ENCODE measurements at regions not wholly inside any gene's neighbourhood (a gene's known extent, or its start where the extent isn't known, plus 50 kb on each side); places are given as distances from the start of the nearest gene placed in this dataset.
"Not testable (repeated sequence)": the region's sequence is repeated elsewhere in the genome, so short reads cannot be mapped to it uniquely, and the experiment has no call there.

- no CpG with 5 or more reads among the region's 8 CpGs for WGBS
- DNase-seq; H3K27me3 ChIP-seq (ENCODE audit: control insufficient read depth, insufficient read depth); H3K9me3 ChIP-seq (ENCODE audit: control insufficient read depth, low read length); H3K4me1 ChIP-seq (ENCODE audit: control insufficient read depth, insufficient read depth, low read length); ATAC-seq; H3K4me3 ChIP-seq (ENCODE audit: low read length); H3K27ac ChIP-seq (ENCODE audit: low read length); intact Hi-C loops (cut with DNase I): not testable (repeated sequence)
Observed at GRCh38 chr9:66713552-66713951, 187.0 kb upstream of the ZNF658 start.

DNA sequence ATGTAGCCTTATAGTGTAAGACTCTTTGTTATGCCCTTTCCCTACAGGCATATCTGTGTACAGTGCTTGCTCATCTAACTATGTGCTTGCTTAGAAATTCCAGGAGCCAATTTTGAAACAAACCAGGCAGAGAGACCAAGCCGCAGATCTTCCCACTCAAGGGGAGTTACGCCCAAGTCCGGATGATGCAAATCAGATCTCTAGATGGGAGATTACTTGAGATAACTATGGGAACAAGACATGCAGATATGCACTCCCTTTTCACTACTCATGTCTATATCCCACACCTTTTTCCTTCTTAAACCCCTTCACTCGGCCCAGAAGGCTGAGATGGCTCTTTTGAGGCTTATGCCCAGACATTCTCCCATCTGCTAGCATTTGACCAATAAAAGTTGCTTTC is 179.7 kb upstream of the ZNF658 start:
- DNase-seq; H3K27ac ChIP-seq (ENCODE audit: low read length); ATAC-seq; H3K27me3 ChIP-seq (ENCODE audit: control insufficient read depth, insufficient read depth); H3K9me3 ChIP-seq (ENCODE audit: control insufficient read depth, low read length); H3K4me1 ChIP-seq (ENCODE audit: control insufficient read depth, insufficient read depth, low read length); intact Hi-C loops (cut with DNase I); H3K4me3 ChIP-seq (ENCODE audit: low read length): not testable (repeated sequence)
- WGBS, result no CpG with 5 or more reads among the region's 4 CpGs

GRCh38 chr9:66727540-66727939 is 173.0 kb upstream of the ZNF658 start:
- H3K4me1 ChIP-seq (ENCODE audit: control insufficient read depth, insufficient read depth, low read length); ATAC-seq; H3K9me3 ChIP-seq (ENCODE audit: control insufficient read depth, low read length); H3K4me3 ChIP-seq (ENCODE audit: low read length); H3K27me3 ChIP-seq (ENCODE audit: control insufficient read depth, insufficient read depth); intact Hi-C loops (cut with DNase I); DNase-seq; H3K27ac ChIP-seq (ENCODE audit: low read length): not testable (repeated sequence)

DNA sequence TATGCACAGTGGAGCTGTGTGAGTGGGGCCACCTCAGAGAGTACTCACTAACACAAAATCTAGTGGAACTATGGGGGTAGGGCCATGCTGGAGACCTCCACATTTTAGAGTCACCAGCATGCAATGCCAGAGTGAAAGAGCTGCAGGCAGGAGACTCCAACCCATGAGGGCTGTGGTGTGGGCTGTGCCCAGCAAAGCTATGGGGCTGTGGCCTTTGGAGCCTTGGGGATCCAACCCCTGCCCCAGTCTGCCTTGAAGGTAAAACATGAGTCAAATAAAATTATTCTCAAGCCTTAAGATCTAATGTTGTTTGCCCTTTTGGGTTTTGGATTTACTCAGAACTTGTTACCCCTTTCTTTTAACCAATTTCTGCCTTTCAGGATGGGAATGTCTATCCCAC is 163.8 kb upstream of the ZNF658 start:
- DNase-seq, result peak in 1 of 3 donors; percentile 2
- H3K27ac ChIP-seq (ENCODE audit: low read length); ATAC-seq: not testable (repeated sequence)

DNA sequence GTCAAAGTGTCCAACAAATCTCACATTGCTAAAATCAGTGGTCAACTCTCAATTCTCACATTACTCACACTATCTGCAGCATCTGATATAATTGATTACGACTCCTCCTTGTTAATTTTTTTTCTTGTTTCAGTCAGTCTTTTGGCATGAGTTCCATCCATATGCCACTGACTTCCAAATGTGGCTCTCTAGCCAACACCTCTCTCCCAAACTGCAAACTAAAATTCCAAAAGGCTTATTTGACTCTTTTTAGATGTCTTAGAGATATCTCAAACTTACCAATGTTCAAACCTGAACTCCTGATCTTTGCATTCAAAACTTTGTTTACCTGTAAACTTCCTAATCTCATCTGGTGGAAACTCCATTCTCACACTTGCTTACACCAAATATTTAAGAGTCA is 162.1 kb upstream of the ZNF658 start:
- H3K27ac ChIP-seq (ENCODE audit: low read length); H3K4me1 ChIP-seq (ENCODE audit: control insufficient read depth, insufficient read depth, low read length); H3K4me3 ChIP-seq (ENCODE audit: low read length); intact Hi-C loops (cut with DNase I); ATAC-seq; H3K27me3 ChIP-seq (ENCODE audit: control insufficient read depth, insufficient read depth); H3K9me3 ChIP-seq (ENCODE audit: control insufficient read depth, low read length): not testable (repeated sequence)
- peak in 1 of 3 donors; percentile 4 for DNase-seq
- 86% methylated on average over 1 of the region's 1 CpG for WGBS

More for the DNA sequence above, 163.8 kb upstream of the ZNF658 start:
- intact Hi-C loops (cut with DNase I); H3K4me3 ChIP-seq (ENCODE audit: low read length); H3K9me3 ChIP-seq (ENCODE audit: control insufficient read depth, low read length); H3K4me1 ChIP-seq (ENCODE audit: control insufficient read depth, insufficient read depth, low read length); H3K27me3 ChIP-seq (ENCODE audit: control insufficient read depth, insufficient read depth): not testable (repeated sequence)

DNA sequence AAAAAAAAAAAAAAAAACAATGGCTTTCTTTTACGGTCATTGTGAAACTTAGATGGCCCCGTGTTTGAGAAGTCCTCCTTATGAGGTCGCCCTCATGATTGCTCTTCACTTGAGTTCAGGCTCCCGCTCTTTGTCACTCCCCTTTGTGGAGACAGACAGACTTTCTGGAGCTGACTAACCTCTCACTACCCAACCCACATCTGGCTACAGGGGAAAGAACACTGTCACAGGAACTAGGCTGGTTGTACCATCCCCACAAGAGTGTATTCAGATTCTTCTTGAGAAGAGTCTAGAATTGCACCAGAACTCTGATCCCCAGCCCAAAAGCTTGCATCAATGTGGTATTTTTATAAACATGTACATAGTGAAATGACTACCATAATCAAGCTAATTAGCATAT is 160.4 kb upstream of the ZNF658 start:
- no CpG with 5 or more reads among the region's 4 CpGs for WGBS
- H3K27ac ChIP-seq (ENCODE audit: low read length); DNase-seq; H3K4me3 ChIP-seq (ENCODE audit: low read length); H3K27me3 ChIP-seq (ENCODE audit: control insufficient read depth, insufficient read depth); H3K4me1 ChIP-seq (ENCODE audit: control insufficient read depth, insufficient read depth, low read length); H3K9me3 ChIP-seq (ENCODE audit: control insufficient read depth, low read length); intact Hi-C loops (cut with DNase I); ATAC-seq: not testable (repeated sequence)

- intact Hi-C loops (cut with DNase I); H3K27ac ChIP-seq (ENCODE audit: low read length); H3K4me1 ChIP-seq (ENCODE audit: control insufficient read depth, insufficient read depth, low read length); H3K27me3 ChIP-seq (ENCODE audit: control insufficient read depth, insufficient read depth); H3K4me3 ChIP-seq (ENCODE audit: low read length); H3K9me3 ChIP-seq (ENCODE audit: control insufficient read depth, low read length); ATAC-seq: not testable (repeated sequence)
- peak in 1 of 3 donors; percentile 10 for DNase-seq
- 87% methylated on average over 14 of the region's 27 CpGs for WGBS
Observed at GRCh38 chr9:66745846-66746245, 154.7 kb upstream of the ZNF658 start.

- intact Hi-C loops (cut with DNase I); H3K27me3 ChIP-seq (ENCODE audit: control insufficient read depth, insufficient read depth); H3K27ac ChIP-seq (ENCODE audit: low read length); H3K4me3 ChIP-seq (ENCODE audit: low read length); H3K9me3 ChIP-seq (ENCODE audit: control insufficient read depth, low read length); H3K4me1 ChIP-seq (ENCODE audit: control insufficient read depth, insufficient read depth, low read length): not testable (repeated sequence)
- DNase-seq, result peak in 1 of 3 donors; percentile 12
- 89% methylated on average over 9 of the region's 15 CpGs for WGBS
- peak in 1 of 2 donors; percentile 29 for ATAC-seq
Observed at GRCh38 chr9:66752324-66752923, 148.1 kb upstream of the ZNF658 start.

DNA sequence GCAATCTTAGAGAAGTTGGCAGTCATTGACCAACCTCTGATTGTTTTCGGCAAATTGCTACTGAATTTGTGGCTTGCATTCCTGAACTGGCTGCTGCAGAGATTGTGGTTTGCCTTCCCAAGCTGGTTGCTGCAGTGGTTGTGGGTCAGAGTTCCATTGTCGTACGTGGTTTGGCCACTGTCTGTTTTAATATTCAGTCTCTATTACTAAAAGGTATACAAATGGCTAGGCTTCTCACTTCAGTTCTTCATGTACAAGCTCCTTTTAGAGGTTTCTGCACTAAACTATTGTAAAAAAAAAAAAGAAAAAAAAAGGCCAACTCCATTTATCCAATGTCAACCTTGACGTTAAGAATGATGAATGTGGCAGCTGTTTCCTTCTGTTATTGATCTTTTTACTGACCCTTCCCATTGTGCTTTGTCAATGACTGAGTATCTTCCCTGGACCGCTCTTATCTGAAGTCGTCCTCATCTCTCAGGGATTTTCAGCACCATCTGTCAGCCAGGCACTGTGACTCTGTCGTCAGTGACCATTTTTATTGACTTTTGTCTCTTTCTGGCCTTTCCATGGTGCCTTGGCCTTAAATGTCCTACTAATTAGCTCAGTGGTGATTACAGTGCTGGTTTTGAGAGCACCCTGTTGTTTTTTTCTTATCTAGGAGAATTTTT is 140.6 kb upstream of the ZNF658 start:
- H3K9me3 ChIP-seq (ENCODE audit: control insufficient read depth, low read length); H3K4me3 ChIP-seq (ENCODE audit: low read length); ATAC-seq; H3K27ac ChIP-seq (ENCODE audit: low read length); H3K27me3 ChIP-seq (ENCODE audit: control insufficient read depth, insufficient read depth); DNase-seq; H3K4me1 ChIP-seq (ENCODE audit: control insufficient read depth, insufficient read depth, low read length); intact Hi-C loops (cut with DNase I): not testable (repeated sequence)
- WGBS, result 30% methylated on average over 3 of the region's 7 CpGs

GRCh38 chr9:66764799-66765493 is 135.6 kb upstream of the ZNF658 start:
- H3K4me1 ChIP-seq (ENCODE audit: control insufficient read depth, insufficient read depth, low read length); H3K27ac ChIP-seq (ENCODE audit: low read length); DNase-seq; H3K4me3 ChIP-seq (ENCODE audit: low read length); H3K27me3 ChIP-seq (ENCODE audit: control insufficient read depth, insufficient read depth); ATAC-seq; intact Hi-C loops (cut with DNase I); H3K9me3 ChIP-seq (ENCODE audit: control insufficient read depth, low read length): not testable (repeated sequence)
- WGBS, result no CpG with 5 or more reads among the region's 3 CpGs

GRCh38 chr9:66765531-66765930 is 135.0 kb upstream of the ZNF658 start:
- H3K4me1 ChIP-seq (ENCODE audit: control insufficient read depth, insufficient read depth, low read length); H3K27ac ChIP-seq (ENCODE audit: low read length); DNase-seq; ATAC-seq; intact Hi-C loops (cut with DNase I); H3K27me3 ChIP-seq (ENCODE audit: control insufficient read depth, insufficient read depth); H3K9me3 ChIP-seq (ENCODE audit: control insufficient read depth, low read length); H3K4me3 ChIP-seq (ENCODE audit: low read length): not testable (repeated sequence)
- WGBS, result no CpG with 5 or more reads among the region's 2 CpGs

All from right cardiac atrium (tissue), 5 donors.